HG02852 (cell line): ENCODE measurements at regions not wholly inside any gene's neighbourhood (a gene's known extent, or its start where the extent isn't known, plus 50 kb on each side); places are given as distances from the start of the nearest gene placed in this dataset.
"Not testable (repeated sequence)": the region's sequence is repeated elsewhere in the genome, so short reads cannot be mapped to it uniquely, and the experiment has no call there.

Experiments used
- ATAC-seq: cut with Tn5 transposase; IDR thresholded peaks from one replicate; pipeline ENCODE4 v1.9.1; 2021; ENCODE audit warnings: mild to moderate bottlenecking, moderate library complexity; ENCODE audit not compliant: unreplicated experiment

GRCh38 chr11:23903044-23903704 lies 593.7 kb upstream of the LUZP2 start:
- ATAC-seq, result no peak

GRCh38 chr11:23919455-23919854 lies 577.4 kb upstream of the LUZP2 start:
- ATAC-seq, result no peak

- no peak for ATAC-seq
Observed at GRCh38 chr11:23923357-23923756, 573.5 kb upstream of the LUZP2 start.

GRCh38 chr11:23924226-23924625 lies 572.6 kb upstream of the LUZP2 start:
- no peak for ATAC-seq

- ATAC-seq, result no peak
Observed at GRCh38 chr11:23931443-23931842, 565.4 kb upstream of the LUZP2 start.

GRCh38 chr11:23932485-23932898 lies 564.4 kb upstream of the LUZP2 start:
- ATAC-seq, result no peak

- no peak for ATAC-seq
Observed at GRCh38 chr11:23933721-23934120, 563.1 kb upstream of the LUZP2 start.

GRCh38 chr11:23934671-23935270 lies 562.1 kb upstream of the LUZP2 start:
- ATAC-seq, result not testable (repeated sequence)

- not testable (repeated sequence) for ATAC-seq
Observed at GRCh38 chr11:23942117-23942815, 554.6 kb upstream of the LUZP2 start.

GRCh38 chr11:23944923-23945322 lies 551.9 kb upstream of the LUZP2 start:
- no peak for ATAC-seq

- ATAC-seq, result no peak
Observed at GRCh38 chr11:23947883-23948282, 549.0 kb upstream of the LUZP2 start.

GRCh38 chr11:23948851-23949250 lies 548.0 kb upstream of the LUZP2 start:
- no peak for ATAC-seq

- ATAC-seq, result no peak
Observed at GRCh38 chr11:23953951-23954710, 542.7 kb upstream of the LUZP2 start.

- no peak for ATAC-seq
Observed at GRCh38 chr11:23954730-23955129, 542.1 kb upstream of the LUZP2 start.

- ATAC-seq, result no peak
Observed at GRCh38 chr11:23956586-23956985, 540.3 kb upstream of the LUZP2 start.

- no peak for ATAC-seq
Observed at GRCh38 chr11:23957314-23957713, 539.5 kb upstream of the LUZP2 start.

- ATAC-seq, result no peak
Observed at GRCh38 chr11:23959462-23959861, 537.4 kb upstream of the LUZP2 start.

GRCh38 chr11:23961503-23962338 lies 535.1 kb upstream of the LUZP2 start:
- no peak for ATAC-seq

- ATAC-seq, result no peak
Observed at GRCh38 chr11:23973244-23973643, 523.6 kb upstream of the LUZP2 start.

- no peak for ATAC-seq
Observed at GRCh38 chr11:23974051-23974450, 522.8 kb upstream of the LUZP2 start.

GRCh38 chr11:23974601-23975000 lies 522.3 kb upstream of the LUZP2 start:
- ATAC-seq, result no peak
